ENCODE measurements at regions not wholly inside any gene's neighbourhood (a gene's known extent, or its start where the extent isn't known, plus 50 kb on each side); places are given as distances from the start of the nearest gene placed in this dataset.

- peak; percentile 41 for DNase-seq
Observed at GRCh38 chr14:101707068-101707842, 54.3 kb upstream of the PPP2R5C start.

GRCh38 chr14:101707863-101708620, 53.5 kb upstream of the PPP2R5C start:
- DNase-seq = no peak

- DNase-seq = no peak
Observed at GRCh38 chr14:101708853-101709532, 52.5 kb upstream of the PPP2R5C start.

- no peak for DNase-seq
Observed at GRCh38 chr14:101709533-101709881, 52.0 kb upstream of the PPP2R5C start.

- DNase-seq = peak; percentile 56
Observed at GRCh38 chr14:101709962-101710931, 51.3 kb upstream of the PPP2R5C start.

GRCh38 chr14:101711041-101711856, 50.3 kb upstream of the PPP2R5C start:
- DNase-seq = no peak

Data from NCI-H510A (cell line).